WTC11 (cell line): ENCODE measurements at regions not wholly inside any gene's neighbourhood (a gene's known extent, or its start where the extent isn't known, plus 50 kb on each side); places are given as distances from the start of the nearest gene placed in this dataset.

Source experiments
- ATAC-seq: fragments of 200-7000 bp; cut with Tn5 transposase; 2 replicates; pipeline ENCODE4 v1.10.0; 2021; ENCODE audit warnings: mild to moderate bottlenecking, moderate library complexity
- CTCF ChIA-PET: fragments of 300-600 bp; sonication (Branson Sonifier 250); formaldehyde crosslinking; loops from one replicate; lab custom pipeline; 2021; ENCODE audit warnings: antibody characterized with exemption; lab: Charles Lee
- POLR2A ChIA-PET: fragments of 350-600 bp; sonication (Branson Sonifier 250); formaldehyde crosslinking; loops from one replicate; lab custom pipeline; 2021; ENCODE audit warnings: antibody characterized with exemption; lab: Charles Lee
- DNase-seq: peaks from one replicate; pipeline ENCODE4 v3.0.0; 2021; ENCODE audit warnings: low spot score
- H3K27ac Mint-ChIP-seq: 2 replicates; pipeline ENCODE4 v1.8.0; 2021; ENCODE audit warnings: mixed read lengths
- H3K27me3 Mint-ChIP-seq: 2 replicates; pipeline ENCODE4 v1.8.0; 2021; ENCODE audit warnings: low read depth, mild to moderate bottlenecking, moderate library complexity, mixed read lengths
- H3K36me3 Mint-ChIP-seq: 2 replicates; pipeline ENCODE4 v1.8.0; 2021; ENCODE audit warnings: mixed read lengths
- H3K4me1 Mint-ChIP-seq: 2 replicates; pipeline ENCODE4 v1.8.0; 2022; ENCODE audit warnings: mixed read lengths
- H3K4me3 Mint-ChIP-seq: 2 replicates; pipeline ENCODE4 v1.8.0; 2021; ENCODE audit warnings: mild to moderate bottlenecking, moderate library complexity, mixed read lengths
- H3K9me3 Mint-ChIP-seq: 2 replicates; pipeline ENCODE4 v1.8.0; 2021; ENCODE audit warnings: mixed read lengths
- AFF4 ChIP-seq: sonication (generic); formaldehyde crosslinking; IDR thresholded peaks from 2 replicates; pipeline ENCODE4 v1.8.1; 2023; ENCODE audit warnings: mild to moderate bottlenecking, missing genetic modification reagents, borderline replicate concordance
- ATF1 ChIP-seq: sonication (generic); formaldehyde crosslinking; IDR thresholded peaks from 2 replicates; pipeline ENCODE4 v1.8.1; 2023; ENCODE audit warnings: mild to moderate bottlenecking, moderate library complexity, missing genetic modification reagents
- CDX4 ChIP-seq: fragments of 250-450 bp; sonication (Bioruptor Pico); IDR thresholded peaks from 2 replicates; pipeline ENCODE4 v1.9.0; 2021; ENCODE audit warnings: moderate library complexity, mild to moderate bottlenecking, inconsistent platforms, borderline replicate concordance
- E2F1 ChIP-seq: sonication (generic); formaldehyde crosslinking; IDR thresholded peaks from 2 replicates; pipeline ENCODE4 v1.8.0; 2022; ENCODE audit warnings: mild to moderate bottlenecking, missing genetic modification reagents
- ESRRA ChIP-seq: sonication (generic); formaldehyde crosslinking; IDR thresholded peaks from 2 replicates; pipeline ENCODE4 v1.8.1; 2022; ENCODE audit warnings: mild to moderate bottlenecking, missing genetic modification reagents, borderline replicate concordance
- FOXK1 ChIP-seq: sonication (generic); formaldehyde crosslinking; IDR thresholded peaks from 2 replicates; pipeline ENCODE4 v1.8.0; 2022; ENCODE audit warnings: mild to moderate bottlenecking, moderate library complexity, missing genetic modification reagents
- FOXP1 ChIP-seq: sonication (generic); formaldehyde crosslinking; IDR thresholded peaks from 2 replicates; pipeline ENCODE4 v1.8.0; 2022; ENCODE audit warnings: missing genetic modification reagents, mild to moderate bottlenecking, moderate library complexity, borderline replicate concordance
- HMGXB4 ChIP-seq: sonication (generic); formaldehyde crosslinking; IDR thresholded peaks from 2 replicates; pipeline ENCODE4 v1.8.1; 2023; ENCODE audit warnings: mild to moderate bottlenecking, moderate library complexity, missing genetic modification reagents
- JAZF1 ChIP-seq: fragments of 250-450 bp; sonication (Bioruptor Pico); IDR thresholded peaks from 2 replicates; pipeline ENCODE4 v1.9.0; 2021; ENCODE audit warnings: moderate library complexity, mild to moderate bottlenecking, inconsistent platforms
- JUN ChIP-seq: sonication (generic); formaldehyde crosslinking; IDR thresholded peaks from 2 replicates; pipeline ENCODE4 v1.8.0; 2023; ENCODE audit warnings: mild to moderate bottlenecking, missing genetic modification reagents
- KAT7 ChIP-seq: sonication (generic); formaldehyde crosslinking; IDR thresholded peaks from 2 replicates; pipeline ENCODE4 v1.8.1; 2023; ENCODE audit warnings: missing genetic modification reagents, mild to moderate bottlenecking, borderline replicate concordance
- MAX ChIP-seq: sonication (generic); formaldehyde crosslinking; IDR thresholded peaks from 2 replicates; pipeline ENCODE4 v1.8.0; 2022; ENCODE audit warnings: mild to moderate bottlenecking, missing genetic modification reagents
- MXD4 ChIP-seq: fragments of 250-450 bp; sonication (Bioruptor Pico); IDR thresholded peaks from 2 replicates; pipeline ENCODE4 v1.8.0; 2021; ENCODE audit warnings: mild to moderate bottlenecking, moderate library complexity, borderline replicate concordance
- MYBL2 ChIP-seq: sonication (generic); formaldehyde crosslinking; IDR thresholded peaks from 2 replicates; pipeline ENCODE4 v1.8.1; 2023; ENCODE audit warnings: mild to moderate bottlenecking, moderate library complexity, missing genetic modification reagents
- PRRX2 ChIP-seq: fragments of 250-450 bp; sonication (Bioruptor Pico); IDR thresholded peaks from 2 replicates; pipeline ENCODE4 v1.8.0; 2021; ENCODE audit warnings: mild to moderate bottlenecking
- SMAD3 ChIP-seq: sonication (generic); formaldehyde crosslinking; IDR thresholded peaks from 2 replicates; pipeline ENCODE4 v1.8.0; 2022; ENCODE audit warnings: missing genetic modification reagents, mild to moderate bottlenecking, borderline replicate concordance
- STAT6 ChIP-seq: sonication (generic); formaldehyde crosslinking; conservative IDR thresholded peaks from 2 replicates; pipeline ENCODE4 v1.8.1; 2023; ENCODE audit warnings: mild to moderate bottlenecking, low read depth, missing genetic modification reagents, moderate library complexity
- TEAD1 ChIP-seq: sonication (generic); formaldehyde crosslinking; IDR thresholded peaks from 2 replicates; pipeline ENCODE4 v1.8.0; 2022; ENCODE audit warnings: mild to moderate bottlenecking, missing genetic modification reagents
- ZNF138 ChIP-seq: sonication (generic); formaldehyde crosslinking; conservative IDR thresholded peaks from 2 replicates; pipeline ENCODE4 v1.8.1; 2022; ENCODE audit warnings: mild to moderate bottlenecking, moderate library complexity, missing genetic modification reagents
- ZNF512 ChIP-seq: sonication (generic); formaldehyde crosslinking; IDR thresholded peaks from 2 replicates; pipeline ENCODE4 v1.8.1; 2022; ENCODE audit warnings: missing genetic modification reagents, borderline replicate concordance

- H3K4me1 Mint-ChIP-seq: peaks cover 48% of the 10 kb centered on the region
These were observed 203.9 kb upstream of the VLDLR start for GRCh38 chr9:2417730-2418129.

More at GRCh38 chr9:2417730-2418129, 203.9 kb upstream of the VLDLR start:
- peaks cover 6% of the 10 kb centered on the region for H3K36me3 Mint-ChIP-seq
- ChIA-PET POLR2A (no interaction called here), CTCF (no interaction called here)
- DNase-seq: no peak
- H3K4me3 Mint-ChIP-seq: no peak overlapping the region
- ATAC-seq: no peak
- no peak overlapping the region for H3K27ac Mint-ChIP-seq
- peaks cover 9% of the 10 kb centered on the region for H3K9me3 Mint-ChIP-seq
- no peak for TF ChIP-seq CDX4 (CRISPR knock-in tag)
- TF ChIP-seq MYBL2 (CRISPR knock-in tag): no peak
- TF ChIP-seq TEAD1 (CRISPR knock-in tag): no peak
- no peak for TF ChIP-seq ZNF138 (CRISPR knock-in tag)
- no peak for TF ChIP-seq FOXP1 (CRISPR knock-in tag)
- no peak for TF ChIP-seq MAX (CRISPR knock-in tag)
- no peak for TF ChIP-seq HMGXB4 (CRISPR knock-in tag)
- no peak for TF ChIP-seq AFF4 (CRISPR knock-in tag)
- no peak for TF ChIP-seq ESRRA (CRISPR knock-in tag)
- no peak for TF ChIP-seq SMAD3 (CRISPR knock-in tag)
- TF ChIP-seq KAT7 (CRISPR knock-in tag): no peak
- no peak for TF ChIP-seq MXD4 (CRISPR knock-in tag)
- TF ChIP-seq ATF1: no peak
- TF ChIP-seq STAT6: no peak
- TF ChIP-seq JAZF1 (CRISPR knock-in tag): no peak
- no peak for TF ChIP-seq JUN (CRISPR knock-in tag)
- TF ChIP-seq PRRX2: no peak
- no peak for TF ChIP-seq E2F1 (CRISPR knock-in tag)
- no peak for TF ChIP-seq ZNF512 (CRISPR knock-in tag)
- no peak for TF ChIP-seq FOXK1
- no peaks in the 10 kb centered on the region; the same call in 1 of the 2 replicates for H3K27me3 Mint-ChIP-seq
